ENCODE measurements at regions not wholly inside any gene's neighbourhood (a gene's known extent, or its start where the extent isn't known, plus 50 kb on each side); places are given as distances from the start of the nearest gene placed in this dataset.

GRCh38 chr12:47316609-47317049 is 236.9 kb upstream of the AMIGO2 start:
- no peak for TF ChIP-seq POLR2A (IDR thresholded peaks at IDR 0.05)
- TF ChIP-seq, protein P1, sequence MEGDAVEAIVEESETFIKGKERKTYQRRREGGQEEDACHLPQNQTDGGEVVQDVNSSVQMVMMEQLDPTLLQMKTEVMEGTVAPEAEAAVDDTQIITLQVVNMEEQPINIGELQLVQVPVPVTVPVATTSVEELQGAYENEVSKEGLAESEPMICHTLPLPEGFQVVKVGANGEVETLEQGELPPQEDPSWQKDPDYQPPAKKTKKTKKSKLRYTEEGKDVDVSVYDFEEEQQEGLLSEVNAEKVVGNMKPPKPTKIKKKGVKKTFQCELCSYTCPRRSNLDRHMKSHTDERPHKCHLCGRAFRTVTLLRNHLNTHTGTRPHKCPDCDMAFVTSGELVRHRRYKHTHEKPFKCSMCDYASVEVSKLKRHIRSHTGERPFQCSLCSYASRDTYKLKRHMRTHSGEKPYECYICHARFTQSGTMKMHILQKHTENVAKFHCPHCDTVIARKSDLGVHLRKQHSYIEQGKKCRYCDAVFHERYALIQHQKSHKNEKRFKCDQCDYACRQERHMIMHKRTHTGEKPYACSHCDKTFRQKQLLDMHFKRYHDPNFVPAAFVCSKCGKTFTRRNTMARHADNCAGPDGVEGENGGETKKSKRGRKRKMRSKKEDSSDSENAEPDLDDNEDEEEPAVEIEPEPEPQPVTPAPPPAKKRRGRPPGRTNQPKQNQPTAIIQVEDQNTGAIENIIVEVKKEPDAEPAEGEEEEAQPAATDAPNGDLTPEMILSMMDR (IDR thresholded peaks at IDR 0.05): no peak
